ENCODE measurements at regions not wholly inside any gene's neighbourhood (a gene's known extent, or its start where the extent isn't known, plus 50 kb on each side); places are given as distances from the start of the nearest gene placed in this dataset.

DNA sequence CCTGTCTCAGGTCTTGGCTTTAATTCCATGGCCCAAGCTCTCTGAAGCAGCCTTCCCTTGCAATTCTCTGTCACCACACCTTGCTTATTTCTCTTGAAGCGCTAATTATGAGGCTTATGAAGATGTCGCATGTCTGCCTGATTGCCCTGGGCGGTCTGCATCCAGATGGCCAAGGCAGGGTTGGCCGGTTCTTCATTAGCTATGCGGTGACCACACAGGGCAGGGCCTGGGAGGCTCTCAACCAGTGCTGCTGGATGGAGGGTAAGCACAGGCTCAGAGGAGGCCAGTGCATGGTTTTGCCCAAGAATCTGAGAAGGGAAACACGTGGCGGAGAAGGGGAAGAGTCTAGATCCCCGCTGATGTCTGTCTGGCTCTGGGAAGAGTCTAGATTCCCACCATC is 528.7 kb downstream of the CDH26 start:
- DNase-seq = no peak

DNA sequence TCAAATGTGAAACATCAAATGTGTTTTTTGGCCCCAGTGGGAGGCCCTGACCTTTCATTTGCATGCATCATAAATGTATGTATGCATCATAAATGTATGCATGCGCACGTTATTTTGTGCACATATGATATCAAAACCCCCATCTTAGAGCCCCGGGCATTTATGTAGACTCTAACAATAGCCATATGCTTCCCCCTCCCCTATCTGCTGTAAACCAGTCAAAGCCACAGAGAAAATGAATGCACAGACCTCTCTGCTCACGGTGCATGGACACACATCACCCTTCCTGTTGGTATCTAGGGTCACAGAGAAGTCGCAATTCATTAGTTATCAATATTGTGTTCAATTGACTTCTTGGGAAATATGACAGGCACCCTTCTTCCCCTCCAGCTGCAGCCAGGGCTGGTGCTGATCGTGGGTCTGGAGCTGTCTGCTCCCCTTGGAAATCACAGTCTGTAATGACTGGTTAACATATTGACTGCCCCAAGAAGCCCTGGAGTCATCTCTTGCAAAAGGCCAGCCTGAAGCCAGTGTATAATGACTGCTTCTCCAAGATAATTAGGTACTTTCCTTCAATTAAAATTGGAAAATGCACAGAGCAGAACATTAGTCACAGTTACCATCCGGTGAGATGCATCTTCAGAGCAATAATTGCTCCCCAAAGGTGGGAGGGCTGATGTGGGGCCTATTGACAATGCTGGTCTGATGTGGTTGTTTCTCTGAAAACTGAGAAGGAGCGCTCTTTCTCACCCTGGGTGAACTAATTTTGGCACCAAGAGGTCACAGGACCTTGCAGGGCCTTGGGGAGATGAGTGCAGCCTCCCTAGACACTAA is 532.2 kb downstream of the CDH26 start:
- DNase-seq = no peak

DNA sequence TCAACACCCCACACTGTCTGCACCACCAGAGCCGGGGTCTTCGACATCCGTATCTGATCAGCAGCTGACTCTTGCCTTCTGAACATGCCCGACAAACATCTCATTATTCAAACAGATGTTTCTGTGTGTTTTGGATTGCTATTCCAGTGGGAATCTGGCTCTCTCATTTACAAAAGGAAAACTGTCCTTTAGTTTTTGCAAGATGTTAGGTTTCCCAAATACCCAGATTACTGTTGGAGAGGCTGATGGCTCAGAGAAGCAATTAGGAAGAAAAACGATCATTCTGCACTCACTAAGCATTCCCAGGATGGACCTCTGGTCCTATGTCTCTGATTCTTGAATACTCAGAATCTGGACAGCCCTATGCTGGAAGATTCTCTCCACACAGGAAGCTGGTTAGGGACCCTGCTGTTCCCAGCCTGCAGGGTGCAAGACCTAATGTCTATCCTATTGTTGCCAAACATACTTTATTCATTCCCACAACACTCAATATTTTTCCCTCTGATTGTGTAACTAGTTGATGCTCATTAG is 532.9 kb downstream of the CDH26 start:
- no peak for DNase-seq

DNA sequence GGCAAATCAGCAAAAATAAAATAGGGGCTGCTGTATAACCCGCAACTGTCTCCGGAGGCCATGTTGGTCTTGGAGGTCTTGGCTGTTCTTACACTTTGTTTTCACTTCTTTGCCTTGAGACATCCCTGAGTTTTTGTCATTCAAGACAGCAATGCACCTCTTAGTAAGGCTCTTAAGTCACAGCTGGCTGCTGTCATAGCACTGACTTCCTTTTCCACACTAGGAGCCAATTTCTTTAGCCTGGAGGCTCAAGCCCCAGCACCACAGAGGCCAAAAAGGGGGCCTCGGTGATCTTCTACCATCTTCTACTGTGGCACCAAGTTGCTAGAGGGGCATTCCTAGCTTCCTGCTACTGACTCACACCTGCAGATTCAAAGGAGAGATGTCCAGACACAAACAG is 536.3 kb downstream of the CDH26 start:
- DNase-seq = no peak

DNA sequence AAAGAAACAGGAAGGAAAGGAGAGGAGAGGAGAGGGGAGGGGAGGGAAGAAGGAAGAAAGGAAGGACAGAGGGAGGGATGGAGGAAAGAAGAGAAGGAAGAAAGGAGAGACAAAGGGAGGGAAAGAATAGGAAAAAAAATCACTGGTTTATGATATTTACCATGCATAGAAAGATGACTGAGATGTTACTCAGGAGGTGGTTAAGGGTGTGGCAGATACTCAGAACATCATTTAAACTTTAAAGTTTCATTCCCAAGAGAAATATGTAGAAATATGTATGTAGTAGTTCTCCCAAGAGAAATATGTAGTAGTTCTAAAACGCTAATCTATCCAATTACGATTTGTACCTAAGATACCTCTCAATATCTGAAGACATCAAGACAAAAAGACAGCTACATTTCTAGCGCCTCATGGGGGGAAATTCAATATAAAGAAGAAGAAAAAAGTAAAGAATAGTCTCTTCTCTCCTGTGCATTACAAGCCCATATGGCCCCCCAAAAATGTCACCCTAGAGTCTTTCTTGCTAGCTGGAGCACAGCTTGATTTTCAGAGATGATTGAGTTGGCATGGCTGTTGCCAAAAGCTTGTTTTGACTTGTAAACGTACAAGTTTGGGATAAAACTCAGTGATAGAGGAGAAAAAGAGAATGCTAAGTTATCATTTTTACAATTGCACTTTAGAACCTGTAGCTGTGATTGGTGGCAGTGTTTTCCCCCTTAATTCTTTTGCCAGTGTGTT is 539.2 kb downstream of the CDH26 start:
- no peak for DNase-seq

DNA sequence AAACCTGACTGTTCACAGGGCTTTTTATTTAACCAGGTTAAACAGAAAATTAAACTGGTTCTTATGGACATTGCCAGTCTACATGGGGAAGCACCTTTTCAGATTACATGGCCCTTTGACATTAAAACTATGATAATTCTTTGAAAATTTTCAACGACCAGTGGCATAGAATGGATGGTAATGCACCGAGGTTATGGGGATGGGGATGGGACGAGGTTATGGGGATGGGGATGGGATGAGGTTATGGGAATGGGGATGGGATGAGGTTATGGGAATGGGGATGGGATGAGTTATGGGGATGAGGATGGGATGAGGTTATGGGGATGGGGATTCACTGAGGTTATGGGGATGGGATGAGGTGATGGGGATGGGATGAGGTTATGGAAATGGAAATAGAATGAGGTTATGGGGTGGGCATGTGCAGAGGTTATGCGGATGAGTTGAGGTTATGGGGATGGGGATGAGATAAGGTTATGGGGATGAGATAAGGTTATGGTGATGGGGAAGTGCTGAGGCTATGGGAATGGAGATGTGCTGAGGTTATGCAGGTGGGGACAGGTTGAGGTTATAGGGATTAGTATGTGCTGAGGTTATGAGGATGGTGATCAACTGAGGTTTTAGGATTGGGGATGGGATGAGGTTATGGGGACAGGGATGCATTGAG is 541.9 kb downstream of the CDH26 start:
- no peak for DNase-seq

DNA sequence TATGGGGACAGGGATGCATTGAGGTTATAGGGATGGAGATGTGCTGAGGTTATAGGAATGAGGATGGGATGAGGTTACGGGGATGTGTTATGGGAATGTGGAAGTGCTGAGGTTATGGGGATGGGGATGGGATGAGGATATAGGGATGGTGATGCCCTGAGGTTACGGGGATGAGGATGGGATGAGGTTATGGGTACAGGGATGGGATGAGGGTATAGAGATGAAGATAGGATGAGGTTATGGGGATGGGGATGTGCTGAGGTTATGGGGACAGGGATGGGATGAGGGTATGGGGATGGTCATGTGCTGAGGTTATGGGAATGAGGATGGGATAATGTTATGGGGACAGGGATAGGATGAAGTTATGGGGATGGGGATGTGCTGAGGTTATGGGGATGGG is 542.8 kb downstream of the CDH26 start:
- no peak for DNase-seq

DNA sequence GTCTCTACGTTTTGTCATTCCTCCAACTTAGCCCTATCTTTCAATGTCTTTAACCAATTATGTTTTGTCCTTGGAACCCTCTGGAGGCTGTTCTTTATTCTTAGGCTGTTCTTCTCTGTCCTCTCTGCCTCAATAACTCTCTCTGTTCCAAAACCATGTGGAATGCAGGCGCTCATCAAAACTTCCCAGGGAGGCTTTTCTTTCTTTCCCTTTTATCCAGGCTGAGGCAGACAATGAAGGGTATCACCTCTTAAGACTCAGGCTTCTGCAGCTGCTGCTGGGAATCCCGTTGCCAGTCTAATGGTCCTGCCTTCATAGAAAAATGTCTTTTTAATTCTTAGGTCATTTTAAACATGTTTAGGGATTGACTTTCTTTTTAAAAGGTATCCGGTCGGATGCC is 544.7 kb downstream of the CDH26 start:
- no peak for DNase-seq

DNA sequence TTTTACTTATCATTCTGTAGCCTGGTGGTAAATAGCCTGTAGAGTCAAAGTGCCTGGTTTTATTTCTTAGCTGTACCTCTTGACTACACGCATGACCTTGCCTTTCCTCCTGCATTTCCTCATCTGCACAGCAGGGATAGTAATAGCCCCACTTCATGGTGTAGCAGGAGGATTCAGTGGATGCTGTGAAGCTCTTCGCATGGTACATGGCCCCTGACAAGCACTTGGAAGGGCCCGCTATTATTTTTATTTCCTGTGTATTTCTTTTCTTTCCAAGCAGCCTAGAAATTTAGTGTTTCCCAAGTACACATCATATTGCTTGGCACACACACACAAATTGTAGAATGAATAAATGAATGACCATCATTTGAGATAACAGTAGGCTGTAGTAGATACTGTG is 547.2 kb downstream of the CDH26 start:
- DNase-seq = no peak

DNA sequence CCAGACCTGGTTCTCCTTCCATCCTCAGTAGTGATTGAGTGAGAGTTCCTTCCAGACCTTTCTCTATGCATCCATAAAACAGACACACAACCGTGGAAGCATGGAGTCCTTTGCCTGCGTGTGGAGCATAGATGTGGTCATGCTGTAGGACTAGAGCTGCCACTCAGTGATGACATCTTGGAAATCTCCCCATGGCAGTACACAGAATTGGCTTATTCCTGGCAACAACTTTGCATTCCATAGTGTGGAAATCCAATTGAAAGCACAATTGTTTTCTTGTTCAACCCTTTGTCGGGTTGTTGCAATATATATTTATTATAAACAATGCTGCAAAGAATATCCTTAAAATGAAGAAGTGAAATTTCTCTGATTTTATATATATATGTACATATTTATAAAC is 547.8 kb downstream of the CDH26 start:
- no peak for DNase-seq

DNA sequence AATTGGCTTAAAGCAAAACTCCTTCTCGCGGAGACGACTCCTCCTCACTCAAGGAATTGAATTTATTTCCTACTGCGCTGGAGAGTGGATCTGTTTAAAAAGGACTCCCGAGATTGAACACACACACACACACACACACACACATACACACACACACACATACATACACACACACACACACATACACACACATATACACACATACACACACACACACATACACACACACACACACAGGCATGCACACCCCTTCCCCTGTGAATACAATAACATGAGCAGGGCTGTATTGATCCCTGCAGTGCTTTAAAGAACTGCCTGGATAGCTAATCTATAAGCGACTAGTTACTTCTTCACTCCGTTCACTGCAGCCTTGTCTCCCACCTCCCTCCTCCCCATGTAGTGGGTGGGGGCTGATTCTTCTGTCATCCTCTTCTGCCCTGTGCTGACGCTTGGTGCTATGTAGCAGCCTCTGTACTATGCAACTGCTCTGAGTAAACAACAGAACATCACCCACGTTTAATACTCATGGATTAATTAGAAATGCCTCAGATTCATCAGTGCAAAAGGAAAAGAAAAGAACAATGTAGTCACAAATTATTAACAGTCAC is 549.0 kb downstream of the CDH26 start:
- DNase-seq = no peak

DNA sequence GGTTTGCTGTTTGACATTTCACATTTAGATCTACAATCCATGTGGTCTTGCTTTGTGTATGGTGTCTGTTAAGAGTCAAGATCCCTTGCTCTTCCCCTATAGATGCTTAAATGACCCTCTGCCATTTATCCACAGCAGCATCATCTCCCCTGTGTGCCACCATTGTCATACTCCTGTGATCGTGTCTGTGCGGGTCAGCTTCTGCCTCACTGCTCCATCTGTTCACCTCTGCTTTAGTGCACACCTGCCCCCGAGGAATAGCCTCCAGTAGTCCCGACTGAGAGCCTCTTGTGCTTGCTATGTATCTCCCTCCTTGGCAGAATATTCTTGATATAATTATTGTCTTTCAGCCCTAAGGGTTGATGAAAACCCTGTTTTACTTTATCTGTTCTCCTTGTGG is 551.2 kb downstream of the CDH26 start:
- no peak for DNase-seq

DNA sequence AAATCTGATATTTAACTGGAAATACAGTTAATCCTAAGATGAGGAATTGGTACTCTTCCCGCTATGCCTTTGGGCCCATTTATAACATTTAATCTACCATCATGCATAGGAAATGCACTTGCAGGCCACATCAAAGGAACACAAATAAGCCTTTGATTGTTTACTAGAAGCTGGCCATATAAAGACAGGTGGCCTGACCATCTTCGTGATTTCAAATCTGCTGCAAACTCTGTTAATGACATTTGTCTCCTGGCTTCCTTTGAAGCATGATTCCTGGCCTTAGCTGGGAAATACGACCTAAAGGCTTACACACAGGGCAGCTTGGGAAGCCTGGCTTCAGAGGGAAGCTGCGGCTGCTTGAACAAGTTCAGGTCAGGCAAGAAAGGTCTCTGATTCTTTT is 552.1 kb downstream of the CDH26 start:
- DNase-seq = no peak

DNA sequence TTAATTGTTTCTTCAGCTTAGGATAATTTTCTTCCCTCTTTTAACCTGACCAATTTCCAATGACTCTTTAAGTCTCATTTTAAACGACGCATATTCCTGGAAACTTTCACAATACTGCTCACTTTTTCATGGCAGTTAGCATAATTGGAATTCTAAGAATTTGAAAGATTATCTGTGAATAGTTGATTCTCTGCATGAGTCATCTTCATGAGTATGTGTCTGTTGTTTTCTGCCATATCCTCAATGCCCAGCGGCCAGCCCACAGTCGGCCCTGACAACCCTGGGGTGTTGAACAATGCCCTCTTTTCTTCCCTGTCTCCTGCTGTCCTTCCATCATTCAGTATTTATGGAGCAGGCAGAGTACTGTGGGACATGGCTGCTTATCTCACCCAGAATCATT is 554.2 kb downstream of the CDH26 start:
- DNase-seq = no peak

DNA sequence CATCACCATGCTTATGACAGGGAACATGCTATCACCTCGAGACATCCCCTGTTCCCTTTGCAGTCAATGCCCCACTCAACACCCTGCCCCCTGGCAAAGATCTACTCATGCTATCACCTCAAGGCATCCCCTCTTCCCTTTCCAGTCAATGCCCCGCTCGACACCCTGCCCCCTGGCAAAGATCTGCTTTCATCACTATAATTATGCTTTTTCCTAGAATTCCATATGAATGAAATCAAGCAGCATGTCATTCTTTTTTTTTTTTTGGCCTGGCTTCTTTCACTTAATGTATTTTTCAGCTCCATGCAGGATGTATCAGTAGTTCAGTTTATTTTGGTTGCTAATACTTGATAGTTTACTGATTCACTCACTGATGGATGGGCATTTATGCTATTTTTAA is 554.9 kb downstream of the CDH26 start:
- no peak for DNase-seq

DNA sequence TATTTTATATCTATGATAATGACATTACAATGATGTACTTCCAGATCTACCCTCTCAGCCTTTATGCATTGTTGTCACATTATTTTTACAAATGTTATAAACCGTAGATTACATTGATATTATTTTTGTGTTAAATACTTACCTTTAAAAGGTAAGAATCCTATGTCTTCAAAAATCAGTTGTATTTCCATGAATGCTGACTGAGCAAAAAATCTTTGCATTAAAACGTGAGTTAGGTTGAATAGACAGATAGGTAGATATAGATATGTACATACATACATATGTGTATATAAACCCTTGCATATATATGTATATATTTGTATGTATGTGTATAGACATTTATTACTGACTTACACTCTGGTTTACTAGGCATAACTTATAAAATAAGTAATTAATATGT is 558.2 kb downstream of the CDH26 start:
- no peak for DNase-seq

DNA sequence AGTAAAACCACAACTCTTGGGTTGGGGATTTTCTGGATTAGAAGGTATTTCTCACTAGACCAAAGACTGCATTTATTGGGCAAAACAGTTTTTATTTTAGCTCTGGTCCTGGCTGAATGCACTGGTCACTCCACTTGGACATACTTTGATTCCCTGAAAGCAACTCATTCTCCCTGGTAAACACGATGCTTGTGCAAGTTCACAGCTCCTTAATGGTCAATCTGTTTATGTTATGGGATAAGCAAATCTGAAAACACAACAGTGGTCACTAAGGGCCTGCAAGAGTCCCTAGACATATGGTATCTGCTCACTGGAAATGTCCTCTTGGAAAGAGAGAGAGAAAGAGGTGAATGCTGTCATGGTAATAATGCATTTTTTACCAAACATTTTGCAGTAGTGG is 559.8 kb downstream of the CDH26 start:
- DNase-seq = no peak

DNA sequence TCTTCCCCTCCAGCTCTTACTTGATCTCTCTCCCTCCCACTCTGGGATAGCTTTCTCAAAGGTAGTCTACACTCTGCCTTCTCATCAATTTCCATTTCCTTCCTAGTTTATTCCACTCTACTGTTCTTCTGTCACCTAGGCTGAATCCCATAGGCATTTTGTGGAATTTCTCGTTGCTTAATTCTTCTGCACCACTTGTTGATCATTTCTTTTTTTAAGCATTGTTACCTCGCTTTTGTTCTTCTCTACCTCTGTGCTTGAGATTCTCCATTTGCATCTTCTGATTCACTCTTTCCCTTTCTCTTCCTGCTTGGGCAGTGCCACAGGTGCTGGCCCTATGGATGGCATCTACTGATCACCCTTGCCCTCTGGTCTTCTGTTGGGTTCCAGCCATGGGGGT is 567.2 kb downstream of the CDH26 start:
- no peak for DNase-seq

DNA sequence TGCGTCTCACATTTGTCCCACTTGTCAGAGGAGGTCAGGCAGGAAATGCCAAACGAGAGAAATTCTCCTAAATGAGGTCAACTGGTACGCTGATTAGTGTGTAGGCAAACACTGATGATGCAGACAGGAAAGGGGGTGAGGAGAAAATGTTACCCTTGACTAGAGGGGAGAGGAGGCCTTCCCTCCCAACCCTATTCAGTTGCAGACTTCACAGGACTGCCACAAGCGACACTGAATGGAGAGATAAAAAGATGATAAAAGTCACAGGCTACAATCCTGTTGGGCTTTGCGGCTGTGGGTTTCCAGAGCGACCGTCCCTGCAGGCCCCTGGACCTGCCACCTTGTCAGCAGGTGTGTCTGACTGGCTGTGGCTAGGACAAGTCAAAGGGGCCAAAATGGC is 569.4 kb downstream of the CDH26 start:
- no peak for DNase-seq

DNA sequence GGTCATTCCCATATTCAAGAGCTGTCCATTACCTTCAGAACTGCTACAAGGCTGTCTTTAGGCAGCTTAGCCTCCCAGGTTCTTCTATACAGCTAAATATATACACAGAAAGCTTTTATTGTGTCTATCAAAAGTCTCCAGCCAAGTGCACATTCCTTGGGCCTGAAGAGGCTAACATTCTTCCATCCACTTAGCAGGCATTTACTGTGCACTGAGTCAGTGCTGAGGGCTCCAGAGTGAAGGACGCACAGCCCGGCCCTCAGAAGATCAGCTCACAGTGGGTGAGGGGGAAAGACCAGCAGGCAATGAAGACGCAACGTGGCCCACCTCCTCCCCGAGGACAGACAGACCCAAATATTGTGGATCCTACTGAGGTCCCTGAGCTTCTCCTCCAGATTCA is 569.9 kb downstream of the CDH26 start:
- DNase-seq = no peak

DNA sequence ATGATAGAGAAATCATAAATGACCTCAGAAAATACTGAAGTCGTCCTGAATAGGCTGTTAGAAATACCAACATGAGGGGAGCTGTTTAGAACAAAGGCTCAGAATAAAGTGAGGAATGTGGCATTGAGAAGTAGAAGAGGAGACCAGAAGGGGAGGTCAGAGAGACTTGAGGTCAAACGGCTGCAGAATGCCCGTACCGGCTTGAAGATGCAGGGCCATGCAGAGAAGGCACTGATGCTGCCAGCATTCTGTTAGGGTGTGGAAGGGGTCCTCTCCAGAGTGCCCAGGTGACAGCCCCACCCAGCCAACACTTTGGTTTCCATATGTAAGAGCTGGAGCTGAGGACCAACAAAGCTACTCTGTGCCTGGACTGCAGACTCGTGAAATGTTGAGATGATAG is 570.9 kb downstream of the CDH26 start:
- no peak for DNase-seq

DNA sequence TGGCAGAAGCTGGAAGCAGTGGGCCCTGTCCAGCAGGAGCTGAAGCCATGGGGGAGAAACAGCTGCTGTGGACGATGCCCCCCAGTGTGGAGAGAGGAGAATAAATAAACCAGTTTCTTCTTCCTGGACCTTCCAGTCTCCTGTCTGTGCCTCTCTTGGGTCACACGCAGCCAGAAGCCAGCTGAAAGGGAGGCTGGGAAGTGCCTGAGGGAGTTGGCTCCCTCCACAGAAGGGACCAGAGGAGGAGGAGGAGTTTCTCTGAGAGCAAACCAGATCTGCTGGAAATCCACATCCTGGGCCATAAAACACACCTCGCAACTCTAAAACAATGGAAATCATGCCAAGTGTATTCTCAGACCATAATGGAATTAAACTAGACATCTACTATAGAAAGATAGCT is 577.0 kb downstream of the CDH26 start:
- no peak for DNase-seq

DNA sequence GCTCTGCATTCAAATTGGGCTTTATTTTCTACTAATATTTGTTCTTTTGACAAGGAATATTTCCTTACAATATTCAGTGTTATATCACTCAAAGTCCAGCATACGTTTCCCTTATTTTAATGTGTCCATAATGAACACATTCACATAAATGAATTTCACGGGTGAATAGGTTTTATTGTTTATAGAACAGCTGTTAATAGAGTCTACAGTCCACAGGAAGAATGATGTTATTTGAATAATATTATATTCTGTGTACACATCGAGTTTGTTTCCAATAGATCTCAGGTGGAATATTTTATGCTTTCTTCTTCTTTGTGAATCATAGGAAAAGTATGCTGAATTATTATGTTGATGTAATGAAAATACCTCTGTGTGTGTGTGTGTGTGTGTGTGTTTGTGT is 582.4 kb downstream of the CDH26 start:
- no peak for DNase-seq

Data from NCI-H510A (cell line).